Fibroblast of pulmonary artery (primary cell): ENCODE measurements at regions not wholly inside any gene's neighbourhood (a gene's known extent, or its start where the extent isn't known, plus 50 kb on each side); places are given as distances from the start of the nearest gene placed in this dataset.

Experiments
- DNase-seq: peaks from one replicate; pipeline ENCODE4 v3.0.0-alpha.2; 2010; ENCODE audit warnings: low read depth
- H3K4me3 ChIP-seq: replicated peaks from 2 replicates; pipeline ENCODE4 v1.5.1; 2011; ENCODE audit warnings: low read depth, mild to moderate bottlenecking, control low read depth, low read length, moderate library complexity
- CTCF ChIP-seq: IDR thresholded peaks from 2 replicates; pipeline ENCODE4 v1.5.1; 2011; ENCODE audit warnings: mild to moderate bottlenecking, control low read depth, low read length, inconsistent platforms; ENCODE audit errors: missing control alignments

- TF ChIP-seq CTCF, result no peak
- no peak overlapping the region for H3K4me3 ChIP-seq
- no peak for DNase-seq
Measured at GRCh38 chr4:111811661-111812060, 333.6 kb upstream of the FAM241A start.

- H3K4me3 ChIP-seq, result no peak overlapping the region
- TF ChIP-seq CTCF, result no peak
- no peak for DNase-seq
Measured at GRCh38 chr4:111812114-111812513, 333.1 kb upstream of the FAM241A start.

- TF ChIP-seq CTCF, result no peak
- no peak for DNase-seq
- H3K4me3 ChIP-seq, result no peak overlapping the region
Measured at GRCh38 chr4:111812760-111813159, 332.5 kb upstream of the FAM241A start.

GRCh38 chr4:111813555-111814140 is 331.6 kb upstream of the FAM241A start:
- no peak overlapping the region for H3K4me3 ChIP-seq
- no peak for DNase-seq
- TF ChIP-seq CTCF, result no peak

GRCh38 chr4:111814961-111815360 is 330.3 kb upstream of the FAM241A start:
- no peak for TF ChIP-seq CTCF
- no peak for DNase-seq
- H3K4me3 ChIP-seq, result no peak overlapping the region

GRCh38 chr4:111821342-111821741 is 323.9 kb upstream of the FAM241A start:
- DNase-seq, result no peak
- H3K4me3 ChIP-seq, result no peak overlapping the region
- no peak for TF ChIP-seq CTCF

GRCh38 chr4:111836601-111837000 is 308.7 kb upstream of the FAM241A start:
- no peak for DNase-seq
- no peak overlapping the region for H3K4me3 ChIP-seq
- TF ChIP-seq CTCF, result no peak
